Amniotic epithelial cell (primary cell): ENCODE measurements at regions not wholly inside any gene's neighbourhood (a gene's known extent, or its start where the extent isn't known, plus 50 kb on each side); places are given as distances from the start of the nearest gene placed in this dataset.

Experiments used
- DNase-seq: peaks from one replicate; pipeline ENCODE4 v3.0.0-alpha.2; 2010; ENCODE audit warnings: low read depth

DNA sequence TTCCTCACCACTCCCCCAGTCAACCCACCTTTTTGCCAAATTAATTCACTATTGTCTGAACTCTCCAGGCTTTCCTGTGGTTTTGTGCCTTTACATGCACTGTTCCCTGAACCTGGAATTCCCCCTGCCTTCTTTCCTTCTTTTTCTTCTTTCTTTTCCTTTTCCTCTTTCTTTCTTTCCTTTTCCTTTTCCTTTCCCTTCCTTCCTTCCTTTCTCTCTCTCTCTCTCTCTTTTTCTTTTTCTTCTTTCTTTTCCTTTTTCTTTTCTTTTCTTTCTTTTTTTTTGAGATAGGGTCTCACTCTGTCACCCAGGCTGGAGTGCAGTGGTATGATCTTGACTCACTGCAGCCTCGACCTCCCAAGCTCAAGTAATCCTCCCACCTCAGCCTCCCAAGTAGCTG is 56.6 kb upstream of the CDC42BPA start:
- no peak for DNase-seq

DNA sequence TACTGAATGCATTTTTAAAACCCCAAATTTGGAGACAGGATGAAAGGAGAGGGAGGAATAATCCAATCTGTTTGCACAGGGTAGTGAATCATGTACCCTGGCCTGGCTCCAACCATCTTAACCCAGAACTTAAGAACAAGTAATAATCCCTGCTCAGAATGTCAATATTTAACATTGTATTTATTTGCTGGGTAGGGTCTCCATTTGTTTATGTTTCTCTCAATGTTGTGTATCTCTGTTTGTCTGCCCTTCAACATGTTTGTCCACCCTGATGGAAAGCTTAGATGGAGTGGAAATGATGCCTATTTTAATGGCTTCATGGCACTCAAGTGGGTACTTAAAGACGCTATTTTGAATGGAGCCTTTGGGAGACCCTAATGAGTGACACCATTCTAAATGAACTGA is 54.4 kb upstream of the CDC42BPA start:
- peak; percentile 42 for DNase-seq

DNA sequence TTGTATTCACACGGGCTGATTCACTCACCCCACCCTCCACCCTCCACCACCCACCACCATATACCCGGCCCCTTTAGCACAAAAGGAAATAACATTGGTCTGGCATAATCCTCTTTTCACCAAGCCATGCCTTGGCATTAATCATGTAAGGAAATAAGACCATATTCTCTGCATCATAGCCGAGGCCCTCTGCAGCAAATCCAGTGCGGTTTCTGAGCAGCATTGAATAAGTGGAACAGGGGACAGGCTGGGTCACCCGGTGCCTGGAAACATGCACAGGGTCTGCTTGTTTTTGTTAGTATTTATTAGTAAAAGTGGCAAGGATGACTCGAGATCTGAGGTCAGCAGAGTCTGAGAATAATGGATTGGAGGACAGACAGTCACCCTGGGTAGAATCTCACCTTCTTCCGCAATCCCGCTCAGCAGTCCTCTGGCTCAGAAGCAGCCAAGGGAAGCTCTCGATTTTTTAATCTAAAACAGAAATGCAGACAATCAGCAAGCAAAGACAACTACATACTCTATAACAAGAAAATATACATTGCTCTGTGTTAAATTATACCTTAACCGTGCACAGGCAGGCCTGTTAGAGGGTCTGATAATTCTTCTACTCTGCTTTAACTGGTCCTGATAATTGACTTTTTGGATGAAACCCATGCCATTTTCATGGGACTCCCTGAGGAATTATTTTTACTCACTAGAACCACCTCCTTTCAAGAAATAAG is 52.4 kb upstream of the CDC42BPA start:
- peak; percentile 63 for DNase-seq

DNA sequence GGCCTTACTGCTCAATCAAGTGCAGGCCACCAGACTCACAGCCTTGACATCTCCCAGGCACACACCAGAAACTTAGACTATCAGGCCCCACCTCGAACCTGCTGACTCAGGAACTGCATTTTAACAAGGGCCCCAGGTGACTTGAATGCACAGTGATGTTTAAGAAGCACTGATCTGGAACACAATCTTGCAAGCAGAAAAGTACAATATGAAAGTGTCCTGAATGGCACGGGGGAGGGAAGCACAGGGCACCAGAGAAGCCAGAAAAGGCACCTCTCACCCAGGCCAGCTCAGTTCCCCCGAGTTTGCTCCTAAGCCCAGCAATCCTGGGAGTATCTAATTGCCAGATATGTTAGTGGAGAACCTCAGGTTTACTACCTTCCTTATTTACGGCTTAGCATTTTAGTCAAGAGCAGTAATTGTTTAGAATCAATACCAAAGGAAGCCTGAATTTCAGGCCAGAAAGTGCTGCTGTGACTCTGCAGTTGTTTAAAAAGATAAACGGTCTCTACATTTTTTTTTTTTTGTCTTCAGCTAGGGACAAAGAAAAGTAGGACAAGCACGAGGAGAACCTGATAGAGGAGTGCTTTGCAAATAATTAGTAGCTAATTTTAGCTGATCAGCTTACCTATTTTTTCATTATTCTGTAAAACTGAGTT is 50.9 kb upstream of the CDC42BPA start:
- no peak for DNase-seq
